Ammon's horn (tissue), 1 donor: ENCODE measurements at regions not wholly inside any gene's neighbourhood (a gene's known extent, or its start where the extent isn't known, plus 50 kb on each side); places are given as distances from the start of the nearest gene placed in this dataset.
"Not testable (repeated sequence)": the region's sequence is repeated elsewhere in the genome, so short reads cannot be mapped to it uniquely, and the experiment has no call there.

ENCODE experiments used
- DNase-seq: peaks from one replicate; pipeline ENCODE4 v3.0.0-alpha.2; 2016; ENCODE audit warnings: low spot score

DNA sequence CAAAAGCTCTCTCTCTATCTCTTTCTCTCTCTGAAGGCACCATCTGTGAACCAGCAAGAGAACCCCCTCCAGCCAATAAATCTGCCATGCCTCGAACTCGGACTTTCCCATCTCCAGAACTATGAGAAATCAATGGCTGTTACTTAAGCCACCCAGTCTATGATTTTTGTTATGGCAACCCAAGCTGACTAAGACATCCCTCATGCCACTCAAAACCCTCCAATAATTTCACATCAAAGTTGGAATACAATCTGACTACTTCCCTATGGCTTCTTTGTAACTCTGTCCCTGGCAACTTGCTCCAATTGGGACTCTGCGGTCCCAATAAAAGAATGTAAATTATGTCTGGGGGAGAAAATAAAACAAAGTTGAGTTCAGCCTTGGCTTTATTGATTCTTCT, 265.7 kb downstream of the SHOX start:
- DNase-seq, result no peak

DNA sequence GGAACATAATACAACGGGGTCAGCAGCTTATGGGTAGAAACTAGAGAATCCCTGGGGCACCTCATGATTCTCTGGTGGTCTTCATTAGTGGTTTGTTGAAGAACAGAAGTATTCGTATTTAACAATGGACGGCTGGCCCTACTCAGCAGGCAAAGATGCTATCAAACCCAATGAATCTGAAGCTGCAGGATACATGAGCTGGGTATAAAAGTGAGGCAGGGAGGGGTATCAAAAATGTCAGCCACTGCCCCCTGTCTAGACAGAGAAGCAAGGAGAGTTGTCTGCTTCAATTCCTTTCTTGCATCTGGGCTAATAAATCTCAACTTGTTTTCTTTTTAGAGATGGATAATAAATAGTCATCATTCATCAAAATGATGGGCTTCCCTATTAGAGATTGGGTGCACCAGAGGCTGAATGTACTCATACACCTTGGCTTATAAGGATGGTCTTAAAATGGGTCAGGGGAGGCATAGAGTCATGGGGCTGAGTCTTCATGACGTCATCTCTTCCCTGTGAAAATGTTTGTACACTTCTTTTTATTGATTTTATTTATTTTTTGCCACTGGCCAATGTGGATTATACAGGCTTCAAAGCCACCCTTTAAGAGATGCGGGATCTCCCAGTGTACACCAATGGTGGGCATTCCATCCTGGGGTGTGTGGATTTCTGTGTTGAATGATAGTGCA, 259.5 kb downstream of the SHOX start:
- DNase-seq, result no peak

GRCh38 chrX:887724-888123, 257.1 kb downstream of the SHOX start:
- not testable (repeated sequence) for DNase-seq

DNA sequence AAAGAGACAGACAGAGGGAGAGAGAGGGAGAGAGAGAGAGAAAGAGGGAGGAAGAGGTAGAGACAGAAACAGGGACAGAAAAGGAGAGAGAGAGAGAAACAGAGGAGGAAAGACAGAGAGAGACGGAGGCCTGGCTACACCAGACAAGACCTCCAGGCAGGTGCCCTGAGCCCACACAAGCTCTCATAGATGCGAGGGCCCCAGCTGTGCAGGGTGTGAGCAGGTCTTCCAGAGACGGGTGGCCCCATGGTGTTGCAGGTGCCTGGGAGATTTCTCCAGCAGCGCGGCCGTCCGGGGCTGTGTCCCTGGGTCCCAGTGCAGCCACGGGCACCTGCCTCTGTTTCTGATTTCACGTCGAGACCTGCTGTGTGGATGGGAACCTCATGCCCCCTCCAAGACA, 253.0 kb downstream of the SHOX start:
- no peak for DNase-seq

- not testable (repeated sequence) for DNase-seq
These were observed 249.4 kb downstream of the SHOX start for GRCh38 chrX:879756-880698.

DNA sequence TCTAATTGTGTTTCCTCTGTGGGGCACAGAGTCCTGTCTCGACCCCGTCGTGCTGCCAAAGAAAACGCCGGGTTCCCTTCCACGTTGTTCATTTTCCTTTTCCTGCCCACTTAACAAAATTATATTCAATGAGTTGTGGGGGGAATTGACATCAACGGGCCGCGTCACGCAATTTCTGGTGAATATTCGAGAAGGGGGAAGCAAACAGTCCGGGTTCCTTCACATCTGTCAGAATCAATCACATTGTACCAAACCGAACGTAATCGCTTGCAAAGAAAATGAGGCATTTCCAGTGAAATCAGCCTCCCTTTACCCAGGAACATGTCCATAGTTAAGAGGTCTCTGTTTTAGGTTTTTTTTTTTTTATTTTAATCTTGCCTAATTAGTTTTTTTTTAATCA, 243.5 kb downstream of the SHOX start:
- DNase-seq, result no peak

DNA sequence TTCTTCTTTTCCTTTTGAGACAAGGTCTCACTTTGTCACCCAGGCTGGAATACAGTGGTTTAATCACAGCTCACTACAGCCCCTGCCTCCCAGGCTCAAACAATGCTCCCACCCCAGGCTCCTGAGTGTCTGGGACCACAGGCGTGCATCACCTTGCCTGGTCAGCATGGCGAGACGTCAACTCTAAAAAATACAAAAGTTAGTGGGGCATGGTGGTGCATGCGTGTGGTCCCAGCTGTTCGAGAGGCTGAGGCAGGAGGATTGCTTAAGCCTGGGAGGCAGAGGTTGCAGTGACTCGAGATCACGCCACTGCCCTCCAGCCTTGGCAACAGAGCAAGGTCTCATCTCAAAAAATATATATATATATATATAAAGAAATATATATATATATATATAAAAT, 242.4 kb downstream of the SHOX start:
- DNase-seq, result no peak

- no peak for DNase-seq
These were observed 241.5 kb downstream of the SHOX start for GRCh38 chrX:872090-872489.

DNA sequence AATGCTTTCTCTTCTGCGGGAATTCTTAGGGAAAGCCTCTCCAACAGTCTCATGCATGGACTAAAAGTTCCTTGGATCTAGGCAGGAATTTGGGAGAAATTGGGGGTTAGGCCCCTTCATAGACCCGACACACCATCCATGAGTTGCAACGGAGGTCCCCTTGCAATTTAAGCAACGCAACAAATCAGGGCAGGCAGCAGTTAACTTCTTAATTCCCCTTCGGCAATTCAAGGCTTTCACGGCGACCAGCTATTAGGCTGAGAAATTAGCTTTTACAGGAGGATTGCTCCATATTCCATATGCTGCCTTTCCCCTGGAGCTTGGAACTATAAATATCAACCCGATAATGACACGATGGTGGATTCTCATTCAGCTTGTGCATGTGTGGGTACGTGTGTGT, 241.0 kb downstream of the SHOX start:
- DNase-seq, result no peak

DNA sequence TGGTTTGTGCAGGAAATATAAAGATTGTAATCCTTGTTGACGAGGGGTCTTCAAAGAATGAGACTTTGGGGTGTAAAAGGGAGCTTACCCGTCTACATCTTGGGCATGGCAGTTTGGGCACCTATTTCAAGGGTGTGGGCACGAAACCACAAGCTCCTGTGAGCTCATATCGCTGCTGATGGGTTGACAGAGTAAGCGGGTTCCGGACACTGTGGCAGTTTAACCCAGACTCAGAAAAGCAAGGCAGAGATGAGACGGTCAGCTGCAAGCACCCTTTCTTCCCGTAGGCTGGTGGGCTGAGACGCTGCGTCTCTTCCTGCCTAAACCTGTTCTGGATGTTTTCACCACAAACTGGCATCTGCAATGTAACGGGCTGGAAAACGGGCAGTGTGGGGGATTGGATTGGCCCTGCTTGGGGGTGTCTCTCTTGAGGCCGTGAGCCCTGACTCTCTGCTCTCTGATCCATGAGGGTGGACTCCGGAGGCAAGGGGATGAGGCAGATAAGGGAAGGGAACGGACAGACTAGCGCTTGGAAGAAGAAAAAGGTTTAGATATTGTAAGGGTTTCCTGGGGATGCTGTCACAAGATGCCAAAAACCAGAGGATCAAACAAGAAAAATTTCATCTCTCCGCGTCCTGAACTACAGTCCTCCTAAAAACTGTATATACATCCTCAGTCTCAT, 237.5 kb downstream of the SHOX start:
- DNase-seq, result no peak

DNA sequence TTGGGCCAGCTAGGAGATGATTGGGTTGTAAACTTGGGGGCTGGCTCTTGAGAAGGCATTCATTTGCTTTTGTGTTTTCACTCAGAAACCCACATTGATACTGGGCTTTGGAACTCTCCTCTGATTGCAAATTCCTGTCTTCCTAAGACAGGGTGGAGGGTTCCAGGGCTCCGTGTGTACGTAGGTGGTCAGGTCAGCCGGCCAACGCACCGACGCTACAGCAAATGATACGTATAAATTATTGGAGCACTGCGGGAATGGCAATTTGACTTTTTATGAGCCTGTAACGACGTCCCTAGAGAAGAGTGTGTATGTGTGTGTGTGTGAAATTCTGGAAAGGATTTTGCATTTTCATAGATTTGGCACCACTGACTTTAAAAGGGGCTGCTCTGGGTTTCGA, 236.9 kb downstream of the SHOX start:
- no peak for DNase-seq

GRCh38 chrX:866441-866990, 235.9 kb downstream of the SHOX start:
- DNase-seq, result no peak

GRCh38 chrX:865422-865821, 234.8 kb downstream of the SHOX start:
- DNase-seq, result no peak

DNA sequence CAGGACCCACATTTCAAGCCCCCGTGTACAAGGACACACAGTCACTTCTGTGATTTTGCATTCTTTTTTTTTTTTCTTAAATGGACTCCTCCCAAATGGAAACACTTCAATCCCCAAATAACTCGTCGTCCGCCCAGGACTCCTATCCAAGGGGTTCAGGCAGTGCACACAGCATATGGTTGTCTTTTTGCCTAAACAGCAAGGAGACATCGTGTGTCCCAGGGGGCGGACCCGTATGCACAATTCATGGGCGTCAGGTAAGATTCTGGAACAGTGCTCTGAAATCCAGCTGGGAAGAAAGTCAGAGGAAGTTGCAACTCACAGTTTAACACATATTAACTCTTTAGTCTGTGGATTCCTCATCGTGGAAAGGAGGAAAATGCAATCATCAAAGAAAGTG, 231.3 kb downstream of the SHOX start:
- no peak for DNase-seq

- DNase-seq, result no peak
These were observed 230.8 kb downstream of the SHOX start for GRCh38 chrX:861340-861890.

- no peak for DNase-seq
These were observed 228.7 kb downstream of the SHOX start for GRCh38 chrX:859329-859728.

DNA sequence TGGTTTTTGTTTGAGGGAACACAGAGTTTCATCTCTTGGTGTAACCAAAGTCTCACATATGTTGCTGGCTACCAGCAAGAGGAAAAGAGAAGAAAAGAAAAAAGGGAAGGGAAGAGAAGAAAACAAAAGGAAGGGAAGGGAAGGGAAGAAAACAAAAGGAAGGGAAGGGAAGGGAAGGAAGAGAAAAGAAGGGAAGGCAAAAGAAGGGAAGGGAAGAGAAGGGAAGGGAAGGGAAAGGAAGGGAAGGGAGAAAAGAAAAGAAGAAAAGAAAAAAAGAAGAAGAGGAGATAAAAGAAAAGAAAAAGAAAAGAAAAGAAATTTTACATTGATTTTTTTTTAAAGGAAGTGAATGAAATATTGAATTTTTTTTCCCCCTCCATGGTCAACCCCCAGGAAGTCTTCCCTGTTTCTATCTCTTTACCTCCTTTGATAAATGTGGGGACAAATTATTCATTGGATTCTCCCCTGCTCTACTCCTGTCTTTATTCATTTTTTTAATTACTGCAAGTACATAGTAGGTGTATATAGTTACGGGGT, 228.0 kb downstream of the SHOX start:
- DNase-seq, result no peak

DNA sequence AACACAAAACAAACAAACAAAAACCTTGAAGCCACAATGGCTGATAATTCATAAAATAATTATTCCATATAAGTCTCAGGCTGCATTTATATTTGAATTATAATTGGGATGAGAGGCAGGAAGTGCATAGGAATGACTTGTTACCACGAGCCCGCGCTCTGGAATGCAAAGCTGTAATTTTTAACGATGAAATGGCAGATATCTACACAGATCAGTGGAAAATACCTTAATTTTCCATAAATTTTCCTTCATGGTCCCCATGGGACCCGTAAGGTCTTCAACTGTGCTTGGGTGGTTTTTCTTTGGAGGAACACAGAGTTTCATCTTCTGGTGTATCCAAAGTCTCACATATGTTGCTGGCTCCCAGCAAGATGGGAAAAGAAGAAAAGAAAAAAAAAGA, 226.8 kb downstream of the SHOX start:
- DNase-seq, result no peak

DNA sequence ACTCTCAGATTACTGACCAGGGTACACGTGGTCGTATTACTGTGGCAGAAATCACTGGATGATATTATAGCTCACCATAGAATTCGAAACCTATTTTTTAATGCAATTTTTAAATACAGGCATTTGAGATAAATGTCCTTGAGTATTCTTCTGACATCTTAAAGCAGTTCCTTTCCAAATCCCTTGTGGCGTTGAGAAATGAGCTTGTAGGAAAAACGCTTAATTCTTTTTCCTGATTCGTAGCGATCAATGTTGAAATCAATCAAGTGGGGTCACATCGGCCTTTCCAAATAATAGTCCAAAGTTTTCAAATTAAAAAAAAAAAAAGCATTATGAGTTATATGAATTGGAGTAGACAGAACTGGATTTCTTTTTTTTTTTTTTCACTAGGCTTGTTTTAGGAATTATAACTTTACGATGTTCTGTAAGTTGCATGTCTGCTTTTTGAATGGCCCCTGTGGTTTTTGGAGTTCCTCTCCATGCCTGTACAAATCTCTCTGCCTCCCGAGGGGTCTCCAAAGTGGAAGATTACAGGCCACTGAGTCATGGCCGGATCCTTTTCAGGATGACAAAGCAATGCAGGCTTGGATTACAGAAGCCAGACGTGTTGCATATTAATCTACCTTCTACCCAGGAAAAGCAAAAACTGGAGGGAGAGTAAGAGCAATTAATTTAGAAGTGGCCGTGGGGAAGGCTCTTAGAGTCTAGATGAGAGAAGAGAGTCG, 226.1 kb downstream of the SHOX start:
- DNase-seq, result no peak

- no peak for DNase-seq
These were observed 222.7 kb downstream of the SHOX start for GRCh38 chrX:853304-853703.

GRCh38 chrX:850471-850916, 219.9 kb downstream of the SHOX start:
- no peak for DNase-seq
